ENCODE measurements at regions not wholly inside any gene's neighbourhood (a gene's known extent, or its start where the extent isn't known, plus 50 kb on each side); places are given as distances from the start of the nearest gene placed in this dataset.

DNA sequence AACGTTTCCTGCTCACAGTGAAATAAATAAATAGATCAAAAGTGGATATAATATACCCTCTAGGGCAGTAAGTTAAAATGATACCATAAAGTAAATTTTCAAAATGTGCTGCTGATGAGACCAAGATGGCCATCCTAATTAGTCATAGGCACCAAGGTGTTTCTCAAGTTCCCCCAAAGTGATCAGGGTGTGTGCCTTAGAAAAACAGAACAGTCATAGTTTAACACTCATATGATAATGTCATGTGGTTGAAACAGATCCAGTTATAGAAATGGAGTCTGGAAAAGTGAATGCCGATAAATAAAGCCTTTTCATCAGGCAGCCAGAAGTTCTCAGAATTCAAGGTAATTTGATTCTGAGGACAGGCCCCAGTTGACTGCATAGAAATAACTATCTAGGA lies 161.5 kb upstream of the CDKN2B start:
- Histone ChIP-seq H3K9ac (no peak overlapping the region), H2AFZ (ENCODE audit: low read depth) (no peak overlapping the region)
- TF ChIP-seq, protein P1, sequence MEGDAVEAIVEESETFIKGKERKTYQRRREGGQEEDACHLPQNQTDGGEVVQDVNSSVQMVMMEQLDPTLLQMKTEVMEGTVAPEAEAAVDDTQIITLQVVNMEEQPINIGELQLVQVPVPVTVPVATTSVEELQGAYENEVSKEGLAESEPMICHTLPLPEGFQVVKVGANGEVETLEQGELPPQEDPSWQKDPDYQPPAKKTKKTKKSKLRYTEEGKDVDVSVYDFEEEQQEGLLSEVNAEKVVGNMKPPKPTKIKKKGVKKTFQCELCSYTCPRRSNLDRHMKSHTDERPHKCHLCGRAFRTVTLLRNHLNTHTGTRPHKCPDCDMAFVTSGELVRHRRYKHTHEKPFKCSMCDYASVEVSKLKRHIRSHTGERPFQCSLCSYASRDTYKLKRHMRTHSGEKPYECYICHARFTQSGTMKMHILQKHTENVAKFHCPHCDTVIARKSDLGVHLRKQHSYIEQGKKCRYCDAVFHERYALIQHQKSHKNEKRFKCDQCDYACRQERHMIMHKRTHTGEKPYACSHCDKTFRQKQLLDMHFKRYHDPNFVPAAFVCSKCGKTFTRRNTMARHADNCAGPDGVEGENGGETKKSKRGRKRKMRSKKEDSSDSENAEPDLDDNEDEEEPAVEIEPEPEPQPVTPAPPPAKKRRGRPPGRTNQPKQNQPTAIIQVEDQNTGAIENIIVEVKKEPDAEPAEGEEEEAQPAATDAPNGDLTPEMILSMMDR (conservative IDR thresholded peaks at IDR 0.05; ENCODE audit: low read depth, low read length), result no peak

DNA sequence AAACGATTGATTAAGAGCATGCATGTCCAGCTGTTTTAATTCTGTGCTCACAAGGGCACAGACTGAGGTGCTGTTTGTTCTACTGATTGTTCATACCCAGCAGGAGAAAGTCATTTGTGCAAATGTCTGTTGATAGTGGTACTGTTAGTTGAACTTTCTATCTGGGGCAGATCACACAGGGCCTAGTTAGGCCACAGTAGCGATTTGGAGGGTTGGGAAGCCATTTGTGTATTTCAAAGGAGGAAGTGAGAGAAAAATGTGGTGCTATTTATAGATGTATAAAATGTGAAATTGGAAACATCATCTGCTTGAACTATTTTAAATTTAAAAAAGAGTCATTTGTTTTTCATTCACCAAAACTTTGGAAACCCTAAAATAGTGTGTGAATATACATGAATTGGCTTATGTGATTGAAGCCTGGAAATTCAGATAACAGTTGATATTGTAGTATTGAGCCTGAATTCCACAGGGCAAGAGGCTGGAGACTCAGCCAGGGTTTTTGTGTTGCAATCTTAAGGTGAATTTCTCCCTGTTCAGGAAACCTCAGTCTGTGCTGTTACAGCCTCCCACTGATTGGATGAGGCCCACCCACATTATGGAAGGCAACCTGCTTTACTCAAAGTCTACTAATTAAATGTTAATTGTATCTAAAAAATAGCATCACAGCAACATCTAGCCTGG lies 162.0 kb upstream of the CDKN2B start:
- H3K27ac ChIP-seq, result no peak overlapping the region
- no peak overlapping the region for H3K4me3 ChIP-seq (IDR thresholded peaks at IDR 0.05; ENCODE audit: insufficient read depth, low read depth, low read length)
- H3K4me2 ChIP-seq, result no peak overlapping the region
- H3K27me3 ChIP-seq (ENCODE audit: insufficient read depth, low read depth), result no peaks in the 10 kb centered on the region
- TF ChIP-seq, protein P1 (conservative IDR thresholded peaks at IDR 0.05; ENCODE audit: low read depth, low read length), result no peak
- H3K9ac ChIP-seq, result no peak overlapping the region
- H3K4me1 ChIP-seq (ENCODE audit: low read depth, poor library complexity, severe bottlenecking), result peaks cover 25% of the 10 kb centered on the region
- no peak overlapping the region for H2AFZ ChIP-seq (ENCODE audit: low read depth)
- H3K36me3 ChIP-seq (ENCODE audit: insufficient read depth), result no peaks in the 10 kb centered on the region
- no peaks in the 10 kb centered on the region for H3K79me2 ChIP-seq (ENCODE audit: insufficient read depth, low read depth)
- H4K20me1 ChIP-seq (ENCODE audit: insufficient read depth), result no peaks in the 10 kb centered on the region

More for the DNA sequence above, 161.5 kb upstream of the CDKN2B start:
- peaks cover 31% of the 10 kb centered on the region for H3K4me1 ChIP-seq (ENCODE audit: low read depth, poor library complexity, severe bottlenecking)
- no peaks in the 10 kb centered on the region for H3K27me3 ChIP-seq (ENCODE audit: insufficient read depth, low read depth)
- H3K36me3 ChIP-seq (ENCODE audit: insufficient read depth), result no peaks in the 10 kb centered on the region
- no peaks in the 10 kb centered on the region for H4K20me1 ChIP-seq (ENCODE audit: insufficient read depth)
- no peaks in the 10 kb centered on the region for H3K79me2 ChIP-seq (ENCODE audit: insufficient read depth, low read depth)
- H3K4me2 ChIP-seq, result no peak overlapping the region
- H3K27ac ChIP-seq, result no peak overlapping the region
- H3K4me3 ChIP-seq (IDR thresholded peaks at IDR 0.05; ENCODE audit: insufficient read depth, low read depth, low read length), result no peak overlapping the region

DNA sequence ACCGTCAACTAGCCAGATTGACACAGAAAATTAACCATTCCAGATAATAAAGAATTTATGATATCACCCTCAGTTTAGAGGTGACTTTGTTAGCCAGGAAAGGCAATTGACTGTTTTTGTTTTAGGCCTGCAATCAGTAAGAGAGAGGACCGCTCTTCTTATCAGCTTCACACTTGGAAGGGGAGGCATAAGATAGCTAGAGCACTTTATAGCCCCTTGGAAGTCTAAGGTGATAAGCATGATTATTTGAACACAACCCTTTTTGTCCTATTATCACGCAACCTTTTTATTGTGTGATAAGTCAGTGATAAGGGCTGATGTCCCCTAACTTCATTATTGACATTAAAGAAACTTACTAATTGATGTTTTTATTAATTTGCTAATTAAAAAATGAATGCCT lies 162.6 kb upstream of the CDKN2B start:
- H2AFZ ChIP-seq (ENCODE audit: low read depth), result no peak overlapping the region
- H4K20me1 ChIP-seq (ENCODE audit: insufficient read depth), result no peaks in the 10 kb centered on the region
- H3K4me1 ChIP-seq (ENCODE audit: low read depth, poor library complexity, severe bottlenecking), result peaks cover 19% of the 10 kb centered on the region
- H3K79me2 ChIP-seq (ENCODE audit: insufficient read depth, low read depth), result no peaks in the 10 kb centered on the region
- no peaks in the 10 kb centered on the region for H3K36me3 ChIP-seq (ENCODE audit: insufficient read depth)
- no peak overlapping the region for H3K27ac ChIP-seq
- H3K9ac ChIP-seq, result no peak overlapping the region
- no peaks in the 10 kb centered on the region for H3K27me3 ChIP-seq (ENCODE audit: insufficient read depth, low read depth)
- no peak overlapping the region for H3K4me3 ChIP-seq (IDR thresholded peaks at IDR 0.05; ENCODE audit: insufficient read depth, low read depth, low read length)
- no peak overlapping the region for H3K4me2 ChIP-seq
- TF ChIP-seq, protein P1 (conservative IDR thresholded peaks at IDR 0.05; ENCODE audit: low read depth, low read length), result no peak

DNA sequence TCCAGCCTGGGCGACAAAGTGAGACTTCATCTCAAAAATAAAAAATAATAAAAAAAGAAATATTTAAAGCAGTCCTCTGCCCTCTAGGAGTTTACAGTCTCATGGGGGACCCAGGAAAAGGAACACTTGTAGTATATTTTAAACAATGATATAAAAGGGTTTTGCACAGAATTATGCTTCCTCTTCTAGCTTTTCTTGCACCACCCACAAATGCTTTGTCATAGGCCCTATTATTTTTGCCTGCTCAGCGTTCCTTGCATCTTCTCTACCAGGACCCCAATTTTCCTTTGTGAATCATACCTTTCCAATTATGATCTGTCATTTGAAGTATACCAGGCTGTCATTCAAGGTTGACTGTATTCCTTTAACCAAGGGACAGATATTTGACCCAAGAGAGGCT lies 164.8 kb upstream of the CDKN2B start:
- TF ChIP-seq, protein P1 (conservative IDR thresholded peaks at IDR 0.05; ENCODE audit: low read depth, low read length), result no peak
- no peak overlapping the region for H3K9ac ChIP-seq
- no peak overlapping the region for H3K4me2 ChIP-seq
- no peak overlapping the region for H2AFZ ChIP-seq (ENCODE audit: low read depth)
- H3K4me3 ChIP-seq (IDR thresholded peaks at IDR 0.05; ENCODE audit: insufficient read depth, low read depth, low read length), result no peak overlapping the region
- H3K79me2 ChIP-seq (ENCODE audit: insufficient read depth, low read depth), result no peaks in the 10 kb centered on the region
- H3K27me3 ChIP-seq (ENCODE audit: insufficient read depth, low read depth), result no peaks in the 10 kb centered on the region
- H3K4me1 ChIP-seq (ENCODE audit: low read depth, poor library complexity, severe bottlenecking), result peaks cover 6% of the 10 kb centered on the region
- H3K36me3 ChIP-seq (ENCODE audit: insufficient read depth), result no peaks in the 10 kb centered on the region
- H4K20me1 ChIP-seq (ENCODE audit: insufficient read depth), result no peaks in the 10 kb centered on the region
- H3K27ac ChIP-seq, result no peak overlapping the region
